IMR-90 (cell line): ENCODE measurements at regions not wholly inside any gene's neighbourhood (a gene's known extent, or its start where the extent isn't known, plus 50 kb on each side); places are given as distances from the start of the nearest gene placed in this dataset.
A peak's percentile ranks its signal among the peaks of the same experiment; 100 is the strongest.

Source experiments
- ATAC-seq: fragments of 200-7000 bp; cut with Tn5 transposase; 2 replicates; pipeline ENCODE4 v1.9.1; 2020; ENCODE audit warnings: low read depth, mild to moderate bottlenecking, moderate library complexity
- BruUV-seq: library from RNA; stranded (reverse); fragments of 400-500 nt; replicated peaks from 2 replicates; lab custom pipeline; 2021; lab: Mats Ljungman, UMichigan
- CTCF ChIA-PET: fragments of 300-600 bp; formaldehyde crosslinking; extraction: SDS; loops from one replicate; lab custom pipeline; 2021; ENCODE audit warnings: antibody characterized with exemption; lab: Yijun Ruan, JAX
- POLR2A ChIA-PET: fragments of 300-600 bp; sonication (Branson Sonifier 250); formaldehyde crosslinking; loops from one replicate; lab custom pipeline; 2022; ENCODE audit warnings: antibody characterized with exemption; ENCODE audit not compliant: unreplicated experiment; lab: Charles Lee
- DNase-seq: peaks from one replicate; pipeline ENCODE4 v3.0.0; 2013
- H2AFZ ChIP-seq: replicated peaks from 2 replicates; pipeline ENCODE3; 2013; ENCODE audit warnings: low read length, mild to moderate bottlenecking; ENCODE audit not compliant: poor library complexity
- H2AK5ac ChIP-seq: 2 replicates; pipeline ENCODE4 v1.6.1; 2013; ENCODE audit warnings: low read depth, low read length, inconsistent platforms
- H2AK9ac ChIP-seq: replicated peaks from 2 replicates; pipeline ENCODE3; 2013; ENCODE audit warnings: mild to moderate bottlenecking, low read depth, low read length, moderate library complexity; ENCODE audit not compliant: poor library complexity
- H2BK120ac ChIP-seq: 2 replicates; pipeline ENCODE4 v1.6.1; 2013; ENCODE audit warnings: low read depth, low read length, inconsistent platforms
- H2BK15ac ChIP-seq: 3 replicates; pipeline ENCODE4 v1.6.1; 2013; ENCODE audit warnings: low read depth, low read length, inconsistent platforms
- H2BK20ac ChIP-seq: 2 replicates; pipeline ENCODE4 v1.6.1; 2013; ENCODE audit warnings: low read depth, mild to moderate bottlenecking, inconsistent platforms, low read length, moderate library complexity
- H2BK5ac ChIP-seq: 2 replicates; pipeline ENCODE4 v1.6.1; 2013; ENCODE audit warnings: mild to moderate bottlenecking, low read depth, low read length, inconsistent platforms; ENCODE audit not compliant: poor library complexity, severe bottlenecking
- H3K14ac ChIP-seq: replicated peaks from 2 replicates; pipeline ENCODE4 v1.6.1; 2013; ENCODE audit warnings: low read depth, low read length, inconsistent platforms
- H3K18ac ChIP-seq: 2 replicates; pipeline ENCODE4 v1.6.1; 2013; ENCODE audit warnings: low read depth, low read length, control low read depth
- H3K23ac ChIP-seq: 2 replicates; pipeline ENCODE4 v1.6.1; 2013; ENCODE audit warnings: low read depth, low read length, inconsistent platforms
- H3K27ac ChIP-seq: 2 replicates; pipeline ENCODE4 v1.5.1; 2013; ENCODE audit warnings: mild to moderate bottlenecking, control low read depth, low read length; ENCODE audit not compliant: insufficient read depth
- H3K27me3 ChIP-seq: 2 replicates; pipeline ENCODE4 v1.6.1; 2013; ENCODE audit warnings: low read length; ENCODE audit not compliant: control insufficient read depth, insufficient read depth
- H3K36me3 ChIP-seq: 2 replicates; pipeline ENCODE4 v1.6.1; 2013; ENCODE audit warnings: low read length, mixed read lengths; ENCODE audit not compliant: control insufficient read depth, insufficient read depth
- H3K4ac ChIP-seq: 2 replicates; pipeline ENCODE4 v1.6.1; 2013; ENCODE audit warnings: low read depth, low read length, inconsistent platforms
- H3K4me1 ChIP-seq: 2 replicates; pipeline ENCODE4 v1.6.1; 2013; ENCODE audit warnings: low read length, mixed read lengths; ENCODE audit not compliant: control insufficient read depth, insufficient read depth
- H3K4me2 ChIP-seq: 2 replicates; pipeline ENCODE4 v1.6.1; 2013; ENCODE audit warnings: low read depth, mild to moderate bottlenecking, control low read depth, low read length, moderate library complexity
- H3K4me3 ChIP-seq: 2 replicates; pipeline ENCODE4 v1.5.1; 2013; ENCODE audit warnings: low read depth, mild to moderate bottlenecking, control low read depth, low read length, moderate library complexity; ENCODE audit not compliant: insufficient read depth
- H3K56ac ChIP-seq: 2 replicates; pipeline ENCODE4 v1.6.1; 2013; ENCODE audit warnings: low read length, inconsistent platforms; ENCODE audit not compliant: insufficient read depth; ENCODE audit errors: extremely low read depth
- H3K79me1 ChIP-seq, 2 experiments: 2 replicates each; pipeline ENCODE4 v1.6.1; 2013; ENCODE audit warnings: low read length in 2 of 2, inconsistent platforms in 1 of 2, low read depth in 1 of 2
- H3K9ac ChIP-seq: 2 replicates; pipeline ENCODE4 v1.6.1; 2013; ENCODE audit warnings: low read depth, low read length, control low read depth
- H3K9me1 ChIP-seq: 2 replicates; pipeline ENCODE4 v1.6.1; 2013; ENCODE audit warnings: low read length, inconsistent platforms; ENCODE audit not compliant: insufficient read depth
- H3K9me3 ChIP-seq: 2 replicates; pipeline ENCODE4 v1.6.1; 2013; ENCODE audit warnings: low read length; ENCODE audit not compliant: control insufficient read depth, insufficient read depth
- H4K20me1 ChIP-seq: 2 replicates; pipeline ENCODE4 v1.6.1; 2013; ENCODE audit warnings: low read length, inconsistent platforms; ENCODE audit not compliant: insufficient read depth
- H4K5ac ChIP-seq: 2 replicates; pipeline ENCODE4 v1.6.1; 2013; ENCODE audit warnings: mild to moderate bottlenecking, low read depth, low read length, control low read depth
- H4K8ac ChIP-seq, 2 experiments: 2 replicates each; pipeline ENCODE4 v1.6.1; 2013; ENCODE audit warnings: low read depth in 2 of 2, low read length in 2 of 2, control low read depth in 1 of 2, inconsistent platforms in 1 of 2
- H4K91ac ChIP-seq: 2 replicates; pipeline ENCODE4 v1.6.1; 2013; ENCODE audit warnings: low read depth, low read length, inconsistent platforms; ENCODE audit not compliant: insufficient read depth
- BHLHE40 ChIP-seq: fragments of 150-350 bp; IDR thresholded peaks from 2 replicates; pipeline ENCODE4 v1.6.1; 2016; ENCODE audit warnings: mild to moderate bottlenecking, low read depth, low read length
- CEBPB ChIP-seq: IDR thresholded peaks from 2 replicates; pipeline ENCODE4 v1.6.1; 2012; ENCODE audit warnings: low read depth, low read length, improper control_type of control experiment
- CHD1 ChIP-seq: IDR thresholded peaks from 2 replicates; pipeline ENCODE4 v1.6.1; 2012; ENCODE audit warnings: low read depth, low read length, improper control_type of control experiment
- FOS ChIP-seq: fragments of 150-350 bp; IDR thresholded peaks from 2 replicates; pipeline ENCODE4 v1.6.1; 2016; ENCODE audit warnings: low read depth, low read length
- MAFK ChIP-seq: IDR thresholded peaks from 2 replicates; pipeline ENCODE4 v1.6.1; 2012; ENCODE audit warnings: low read depth, low read length, improper control_type of control experiment
- MAZ ChIP-seq: IDR thresholded peaks from 2 replicates; pipeline ENCODE4 v1.6.1; 2012; ENCODE audit warnings: low read depth, mild to moderate bottlenecking, low read length, improper control_type of control experiment, moderate library complexity, borderline replicate concordance
- MXI1 ChIP-seq: IDR thresholded peaks from 2 replicates; pipeline ENCODE4 v1.6.1; 2012; ENCODE audit warnings: low read depth, mild to moderate bottlenecking, low read length, moderate library complexity, borderline replicate concordance
- NFE2L2 ChIP-seq: fragments of 150-350 bp; IDR thresholded peaks from 2 replicates; pipeline ENCODE4 v1.6.1; 2016; ENCODE audit warnings: low read depth, mild to moderate bottlenecking, low read length
- POLR2A ChIP-seq: IDR thresholded peaks from 2 replicates; pipeline ENCODE4 v1.6.1; 2012; ENCODE audit warnings: mild to moderate bottlenecking, low read depth, low read length
- RAD21 ChIP-seq: IDR thresholded peaks from 2 replicates; pipeline ENCODE4 v1.6.1; 2012; ENCODE audit warnings: low read length, improper control_type of control experiment
- RCOR1 ChIP-seq: IDR thresholded peaks from 2 replicates; pipeline ENCODE4 v1.6.1; 2012; ENCODE audit warnings: mild to moderate bottlenecking, low read length, improper control_type of control experiment; ENCODE audit not compliant: insufficient replicate concordance
- RFX5 ChIP-seq: IDR thresholded peaks from 2 replicates; pipeline ENCODE4 v1.8.0; 2012; ENCODE audit warnings: low read depth, mild to moderate bottlenecking, low read length, moderate library complexity
- WGBS, 2 experiments: methylation state at CpG; one replicate each; pipeline versions ENCODE4 v1.1.5 to v1.1.7; 2013; ENCODE audit warnings: missing lambda C conversion rate in 2 of 2; ENCODE audit not compliant: insufficient read length in 1 of 2; ENCODE audit errors: extremely low coverage in 2 of 2; 5-methylcytosine and 5-hydroxymethylcytosine counted together
- dilution Hi-C: fragments of 300-500 bp; cut with HindIII; formaldehyde crosslinking; loops from one replicate; pipeline ENCODE4 v1.14.3; 2018; ENCODE audit warnings: low sequenced_read_pairs; ENCODE audit not compliant: unreplicated experiment
- in situ Hi-C: fragments of 300-500 bp; cut with MboI; formaldehyde crosslinking; loops from 3 replicates; pipeline ENCODE4 v1.14.3; 2019; ENCODE audit warnings: low sequenced_read_pairs, inconsistent platforms, mixed read lengths
- intact Hi-C: fragments of 100-400 bp; cut with micrococcal nuclease; formaldehyde crosslinking; loops from 2 replicates; pipeline ENCODE4 v1.10.0; 2022
- TF ChIP-seq, protein P1 (sequence below): conservative IDR thresholded peaks from 2 replicates; pipeline ENCODE4 v1.5.1; 2012; ENCODE audit warnings: mild to moderate bottlenecking, low read depth, low read length, improper control_type of control experiment
- TF ChIP-seq, protein P2 (sequence below): fragments of 150-350 bp; IDR thresholded peaks from 2 replicates; pipeline ENCODE4 v1.6.1; 2016; ENCODE audit warnings: low read depth, mild to moderate bottlenecking, low read length, moderate library complexity, borderline replicate concordance

DNA sequence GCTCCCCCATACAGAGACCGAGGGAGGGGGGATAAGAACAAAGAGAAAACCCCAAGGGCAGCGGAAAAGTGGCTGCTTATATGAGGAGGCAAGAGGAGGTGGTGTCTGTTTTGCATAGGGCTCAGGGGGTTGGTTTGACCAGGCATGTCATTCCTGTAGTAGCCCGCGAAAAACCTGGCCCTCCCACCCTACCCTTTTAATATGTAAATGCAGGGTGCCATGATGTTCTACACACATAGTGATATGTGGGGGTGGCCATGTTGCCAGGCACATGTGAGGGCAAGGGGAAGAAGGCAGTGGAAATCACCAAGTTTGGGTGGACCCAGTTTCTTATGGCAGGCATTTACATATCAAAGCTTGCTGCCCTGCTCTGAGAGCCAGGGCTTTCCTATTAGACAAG lies 203.5 kb upstream of the UBL3 start:
- no peak overlapping the region for H3K9ac ChIP-seq
- POLR2A ChIA-PET: no interaction called here
- no peak overlapping the region for H3K23ac ChIP-seq
- no peak overlapping the region for H3K4me3 ChIP-seq
- no CpG with 5 or more reads among the region's 4 CpGs for WGBS, 2 experiments
- no peak overlapping the region for H3K4me2 ChIP-seq
- H2AK5ac ChIP-seq: no peak overlapping the region
- H2BK20ac ChIP-seq: no peak overlapping the region
- H3K4me1 ChIP-seq: no peaks in the 10 kb centered on the region
- no TSS peak for BruUV-seq
- H3K4ac ChIP-seq: no peak overlapping the region
- H3K27ac ChIP-seq: no peak overlapping the region
- CTCF ChIA-PET: interaction anchor here (1.2 kb wide), 1 partner anchor 8 kb away, joined by 3 read pairs; no protein-coding TSS in a partner anchor
- no peaks in the 10 kb centered on the region for H4K20me1 ChIP-seq
- no peak for DNase-seq
- H4K91ac ChIP-seq: no peak overlapping the region
- H3K18ac ChIP-seq: no peak overlapping the region
- intact Hi-C loops: no loop called here
- H2BK15ac ChIP-seq: no peak overlapping the region
- no peak overlapping the region for H2BK5ac ChIP-seq
- H3K56ac ChIP-seq: no peak overlapping the region
- no peak for ATAC-seq
- no peaks in the 10 kb centered on the region for H3K27me3 ChIP-seq
- no peak overlapping the region for H4K5ac ChIP-seq
- no peak overlapping the region for H4K8ac ChIP-seq
- in situ Hi-C loops: no loop called here
- no peak overlapping the region for H3K14ac ChIP-seq
- no peaks in the 10 kb centered on the region for H3K9me1 ChIP-seq
- H2BK120ac ChIP-seq: no peak overlapping the region
- dilution Hi-C loops: no loop called here
- no peaks in the 10 kb centered on the region for H3K36me3 ChIP-seq
- no peak overlapping the region for H2AK9ac ChIP-seq
- TF ChIP-seq FOS (no peak), POLR2A (no peak), NFE2L2 (no peak), RFX5 (no peak), CHD1 (no peak), RAD21 (no peak), MAFK (no peak), MXI1 (no peak), MAZ (no peak), CEBPB (no peak), BHLHE40 (no peak), RCOR1 (no peak)
- TF ChIP-seq, protein P1, sequence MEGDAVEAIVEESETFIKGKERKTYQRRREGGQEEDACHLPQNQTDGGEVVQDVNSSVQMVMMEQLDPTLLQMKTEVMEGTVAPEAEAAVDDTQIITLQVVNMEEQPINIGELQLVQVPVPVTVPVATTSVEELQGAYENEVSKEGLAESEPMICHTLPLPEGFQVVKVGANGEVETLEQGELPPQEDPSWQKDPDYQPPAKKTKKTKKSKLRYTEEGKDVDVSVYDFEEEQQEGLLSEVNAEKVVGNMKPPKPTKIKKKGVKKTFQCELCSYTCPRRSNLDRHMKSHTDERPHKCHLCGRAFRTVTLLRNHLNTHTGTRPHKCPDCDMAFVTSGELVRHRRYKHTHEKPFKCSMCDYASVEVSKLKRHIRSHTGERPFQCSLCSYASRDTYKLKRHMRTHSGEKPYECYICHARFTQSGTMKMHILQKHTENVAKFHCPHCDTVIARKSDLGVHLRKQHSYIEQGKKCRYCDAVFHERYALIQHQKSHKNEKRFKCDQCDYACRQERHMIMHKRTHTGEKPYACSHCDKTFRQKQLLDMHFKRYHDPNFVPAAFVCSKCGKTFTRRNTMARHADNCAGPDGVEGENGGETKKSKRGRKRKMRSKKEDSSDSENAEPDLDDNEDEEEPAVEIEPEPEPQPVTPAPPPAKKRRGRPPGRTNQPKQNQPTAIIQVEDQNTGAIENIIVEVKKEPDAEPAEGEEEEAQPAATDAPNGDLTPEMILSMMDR: no peak
- TF ChIP-seq, protein P2, sequence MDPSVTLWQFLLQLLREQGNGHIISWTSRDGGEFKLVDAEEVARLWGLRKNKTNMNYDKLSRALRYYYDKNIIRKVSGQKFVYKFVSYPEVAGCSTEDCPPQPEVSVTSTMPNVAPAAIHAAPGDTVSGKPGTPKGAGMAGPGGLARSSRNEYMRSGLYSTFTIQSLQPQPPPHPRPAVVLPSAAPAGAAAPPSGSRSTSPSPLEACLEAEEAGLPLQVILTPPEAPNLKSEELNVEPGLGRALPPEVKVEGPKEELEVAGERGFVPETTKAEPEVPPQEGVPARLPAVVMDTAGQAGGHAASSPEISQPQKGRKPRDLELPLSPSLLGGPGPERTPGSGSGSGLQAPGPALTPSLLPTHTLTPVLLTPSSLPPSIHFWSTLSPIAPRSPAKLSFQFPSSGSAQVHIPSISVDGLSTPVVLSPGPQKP: no peak
- H3K9me3 ChIP-seq: no peaks in the 10 kb centered on the region
- peak overlapping the region; percentile 13 for H2AFZ ChIP-seq
- H3K79me1 ChIP-seq: no peaks in the 10 kb centered on the region
